ENCODE measurements at regions not wholly inside any gene's neighbourhood (a gene's known extent, or its start where the extent isn't known, plus 50 kb on each side); places are given as distances from the start of the nearest gene placed in this dataset.

DNA sequence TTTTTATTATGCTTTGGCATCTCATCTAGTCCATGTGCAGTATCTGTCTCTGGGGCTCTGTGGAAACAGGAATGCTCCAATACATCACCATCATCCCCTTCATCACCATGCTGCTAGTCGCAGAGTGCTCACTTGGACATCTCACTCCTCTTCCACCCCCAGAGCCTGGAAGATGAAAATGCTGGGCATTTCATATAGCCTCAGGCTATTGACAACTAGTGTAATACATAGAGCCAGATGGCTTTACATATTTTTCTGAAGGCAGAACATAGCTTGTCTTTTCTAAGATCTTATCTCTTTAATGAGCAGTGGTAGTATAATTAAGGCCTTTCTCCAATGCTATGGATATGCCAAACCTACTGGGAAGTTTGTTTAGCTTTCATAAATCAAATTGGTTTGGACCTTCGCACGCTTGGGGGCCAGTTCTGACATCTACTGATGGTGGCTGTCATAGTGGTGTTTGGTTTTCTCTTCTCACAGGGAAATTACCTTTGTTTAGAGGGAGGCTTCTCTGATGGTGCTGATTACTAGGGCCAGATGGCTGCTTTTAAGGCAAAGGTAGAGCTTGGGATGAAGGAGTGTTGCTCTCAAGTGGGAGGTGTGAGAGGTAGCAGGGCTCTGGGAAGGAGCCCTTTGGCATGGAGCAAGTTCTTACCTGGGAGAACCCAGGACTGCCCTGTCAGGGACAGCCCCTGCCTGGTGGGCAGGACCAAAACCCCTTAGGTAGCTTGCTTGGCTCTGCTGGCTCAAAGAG is 63.1 kb upstream of the CXCL14 start:
- Histone ChIP-seq H3K79me2 (ENCODE audit: control insufficient read depth, insufficient read depth, low read length) (no peaks in the 10 kb centered on the region), H3K36me3 (ENCODE audit: control insufficient read depth in 2 of 2, insufficient read depth in 2 of 2, low read length in 1 of 2) (no peaks in the 10 kb centered on the region), H3K9ac (ENCODE audit: control insufficient read depth, insufficient read depth, low read length) (no peak overlapping the region), H3K27ac (ENCODE audit: control insufficient read depth, insufficient read depth) (no peak overlapping the region), H3K4me2 (ENCODE audit: control insufficient read depth, insufficient read depth) (no peak overlapping the region), H3K27me3 (replicated peaks in 1 of 2; ENCODE audit: control insufficient read depth in 2 of 2, insufficient read depth in 2 of 2, low read length in 1 of 2) (no peaks in the 10 kb centered on the region), H3K9me3 (replicated peaks; ENCODE audit: control insufficient read depth, insufficient read depth, low read length) (no peaks in the 10 kb centered on the region), H3K4me3 (no peak overlapping the region), H4K20me1 (ENCODE audit: control insufficient read depth, insufficient read depth) (no peaks in the 10 kb centered on the region), H2AFZ (ENCODE audit: control insufficient read depth, low read depth, low read length) (no peak overlapping the region), H3K4me1 (ENCODE audit: control insufficient read depth, insufficient read depth, low read length) (no peaks in the 10 kb centered on the region)
- SMC1A ChIA-PET (ENCODE audit: uncharacterized antibody, unreplicated experiment), result no interaction called here
- intact Hi-C loops (cut with micrococcal nuclease; ENCODE audit: unreplicated experiment) (no loop called here), in situ Hi-C loops (cut with MboI) (no loop called here)
- no peak for ATAC-seq
- WGBS (ENCODE audit: insufficient coverage, insufficient replicate concordance, low lambda C conversion rate, missing lambda C conversion rate), result 7% methylated on average over 3 of the region's 3 CpGs
- FAIRE-seq, result no peak
- CTCF ChIA-PET, result interaction anchor here (1.1 kb wide), 1 partner anchor 99 kb away, joined by 3 read pairs; no protein-coding TSS in a partner anchor
- DNase-seq (ENCODE audit: low read depth, low spot score), result no peak
- no TSS peak for BruUV-seq (replicated peaks)
- RAD21 ChIA-PET (ENCODE audit: unreplicated experiment), result no interaction called here
- no peak for TF ChIP-seq POLR2AphosphoS5 (IDR thresholded peaks at IDR 0.05; ENCODE audit: low read length)
- TF ChIP-seq NBN (IDR thresholded peaks at IDR 0.05), result no peak
- no peak for TF ChIP-seq CBX3 (IDR thresholded peaks at IDR 0.05; ENCODE audit: borderline replicate concordance, low read depth)
- no peak for TF ChIP-seq NFYB (IDR thresholded peaks at IDR 0.05; ENCODE audit: insufficient read depth, low read depth, low read length)
- POLR2A ChIA-PET, result no interaction called here

DNA sequence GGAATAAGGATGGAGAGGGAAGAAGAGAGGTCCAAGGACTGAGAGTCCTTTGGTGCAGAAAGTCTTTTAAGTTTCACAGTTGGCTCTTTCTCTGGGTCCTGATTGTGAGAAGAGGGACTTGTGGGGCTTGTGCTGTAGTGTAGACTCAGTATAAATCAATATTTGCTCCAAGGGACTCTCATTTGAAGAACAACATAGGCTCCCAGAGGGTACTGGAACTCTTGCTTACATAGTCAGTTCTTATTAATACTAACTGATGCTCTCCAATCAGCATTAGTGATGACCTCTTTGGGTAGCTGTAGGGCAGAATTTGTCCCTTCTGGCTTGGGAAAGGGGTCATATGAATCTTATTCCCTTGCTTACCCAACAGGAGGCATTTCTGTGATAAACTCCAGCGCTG is 62.5 kb upstream of the CXCL14 start:
- H3K36me3 ChIP-seq (ENCODE audit: control insufficient read depth in 2 of 2, insufficient read depth in 2 of 2, low read length in 1 of 2), result no peaks in the 10 kb centered on the region
- 0% methylated on average over 1 of the region's 1 CpG for WGBS (ENCODE audit: insufficient coverage, insufficient replicate concordance, low lambda C conversion rate, missing lambda C conversion rate)
- BruUV-seq (replicated peaks), result no TSS peak
- DNase-seq (ENCODE audit: low read depth, low spot score) (no peak), ATAC-seq (no peak), FAIRE-seq (no peak)
- intact Hi-C loops (cut with micrococcal nuclease; ENCODE audit: unreplicated experiment), result no loop called here
- ChIA-PET RAD21 (ENCODE audit: unreplicated experiment) (no interaction called here), SMC1A (ENCODE audit: uncharacterized antibody, unreplicated experiment) (no interaction called here), CTCF (interaction anchor here (1.1 kb wide), 1 partner anchor 100 kb away, joined by 3 read pairs; no protein-coding TSS in a partner anchor), POLR2A (no interaction called here)
- H3K4me3 ChIP-seq, result no peak overlapping the region
- H3K4me1 ChIP-seq (ENCODE audit: control insufficient read depth, insufficient read depth, low read length), result no peaks in the 10 kb centered on the region
- no peaks in the 10 kb centered on the region for H3K79me2 ChIP-seq (ENCODE audit: control insufficient read depth, insufficient read depth, low read length)
- in situ Hi-C loops (cut with MboI), result no loop called here
- no peaks in the 10 kb centered on the region for H3K27me3 ChIP-seq (replicated peaks in 1 of 2; ENCODE audit: control insufficient read depth in 2 of 2, insufficient read depth in 2 of 2, low read length in 1 of 2)
- TF ChIP-seq, protein P1, sequence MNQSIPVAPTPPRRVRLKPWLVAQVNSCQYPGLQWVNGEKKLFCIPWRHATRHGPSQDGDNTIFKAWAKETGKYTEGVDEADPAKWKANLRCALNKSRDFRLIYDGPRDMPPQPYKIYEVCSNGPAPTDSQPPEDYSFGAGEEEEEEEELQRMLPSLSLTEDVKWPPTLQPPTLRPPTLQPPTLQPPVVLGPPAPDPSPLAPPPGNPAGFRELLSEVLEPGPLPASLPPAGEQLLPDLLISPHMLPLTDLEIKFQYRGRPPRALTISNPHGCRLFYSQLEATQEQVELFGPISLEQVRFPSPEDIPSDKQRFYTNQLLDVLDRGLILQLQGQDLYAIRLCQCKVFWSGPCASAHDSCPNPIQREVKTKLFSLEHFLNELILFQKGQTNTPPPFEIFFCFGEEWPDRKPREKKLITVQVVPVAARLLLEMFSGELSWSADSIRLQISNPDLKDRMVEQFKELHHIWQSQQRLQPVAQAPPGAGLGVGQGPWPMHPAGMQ (IDR thresholded peaks at IDR 0.05; ENCODE audit: borderline replicate concordance), result no peak
- TF ChIP-seq, protein P2, sequence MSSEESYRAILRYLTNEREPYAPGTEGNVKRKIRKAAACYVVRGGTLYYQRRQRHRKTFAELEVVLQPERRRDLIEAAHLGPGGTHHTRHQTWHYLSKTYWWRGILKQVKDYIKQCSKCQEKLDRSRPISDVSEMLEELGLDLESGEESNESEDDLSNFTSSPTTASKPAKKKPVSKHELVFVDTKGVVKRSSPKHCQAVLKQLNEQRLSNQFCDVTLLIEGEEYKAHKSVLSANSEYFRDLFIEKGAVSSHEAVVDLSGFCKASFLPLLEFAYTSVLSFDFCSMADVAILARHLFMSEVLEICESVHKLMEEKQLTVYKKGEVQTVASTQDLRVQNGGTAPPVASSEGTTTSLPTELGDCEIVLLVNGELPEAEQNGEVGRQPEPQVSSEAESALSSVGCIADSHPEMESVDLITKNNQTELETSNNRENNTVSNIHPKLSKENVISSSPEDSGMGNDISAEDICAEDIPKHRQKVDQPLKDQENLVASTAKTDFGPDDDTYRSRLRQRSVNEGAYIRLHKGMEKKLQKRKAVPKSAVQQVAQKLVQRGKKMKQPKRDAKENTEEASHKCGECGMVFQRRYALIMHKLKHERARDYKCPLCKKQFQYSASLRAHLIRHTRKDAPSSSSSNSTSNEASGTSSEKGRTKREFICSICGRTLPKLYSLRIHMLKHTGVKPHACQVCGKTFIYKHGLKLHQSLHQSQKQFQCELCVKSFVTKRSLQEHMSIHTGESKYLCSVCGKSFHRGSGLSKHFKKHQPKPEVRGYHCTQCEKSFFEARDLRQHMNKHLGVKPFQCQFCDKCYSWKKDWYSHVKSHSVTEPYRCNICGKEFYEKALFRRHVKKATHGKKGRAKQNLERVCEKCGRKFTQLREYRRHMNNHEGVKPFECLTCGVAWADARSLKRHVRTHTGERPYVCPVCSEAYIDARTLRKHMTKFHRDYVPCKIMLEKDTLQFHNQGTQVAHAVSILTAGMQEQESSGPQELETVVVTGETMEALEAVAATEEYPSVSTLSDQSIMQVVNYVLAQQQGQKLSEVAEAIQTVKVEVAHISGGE (CRISPR knock-in tag; IDR thresholded peaks at IDR 0.05), result no peak
- TF ChIP-seq PML (IDR thresholded peaks at IDR 0.05; ENCODE audit: low read length) (no peak), SUPT20H (IDR thresholded peaks at IDR 0.05; ENCODE audit: borderline replicate concordance, control insufficient read depth, low read depth, low read length) (no peak), NBN (IDR thresholded peaks at IDR 0.05) (no peak)
- H3K9ac ChIP-seq (ENCODE audit: control insufficient read depth, insufficient read depth, low read length), result no peak overlapping the region
- H4K20me1 ChIP-seq (ENCODE audit: control insufficient read depth, insufficient read depth), result no peaks in the 10 kb centered on the region
- H2AFZ ChIP-seq (ENCODE audit: control insufficient read depth, low read depth, low read length), result no peak overlapping the region
- H3K9me3 ChIP-seq (replicated peaks; ENCODE audit: control insufficient read depth, insufficient read depth, low read length), result no peaks in the 10 kb centered on the region
- H3K4me2 ChIP-seq (ENCODE audit: control insufficient read depth, insufficient read depth), result no peak overlapping the region
- H3K27ac ChIP-seq (ENCODE audit: control insufficient read depth, insufficient read depth), result no peak overlapping the region

Data from GM12878 (cell line).